Coronary artery (tissue), 2 donors: ENCODE measurements at regions not wholly inside any gene's neighbourhood (a gene's known extent, or its start where the extent isn't known, plus 50 kb on each side); places are given as distances from the start of the nearest gene placed in this dataset.

Experiments
- DNase-seq: peaks from one replicate; pipeline ENCODE4 v3.0.0-alpha.2; 2017; ENCODE audit warnings: low spot score
- H3K27ac ChIP-seq, 2 donors: fragments of 200-600 bp; sonication (generic); one replicate each; pipeline ENCODE4 v1.5.1; 2016 to 2019
- H3K4me3 ChIP-seq: fragments of 200-600 bp; sonication (generic); 2 replicates; pipeline ENCODE4 v1.5.1; 2016; ENCODE audit warnings: mild to moderate bottlenecking, moderate library complexity
- CTCF ChIP-seq: fragments of 200-600 bp; sonication (generic); IDR thresholded peaks from one replicate; pipeline ENCODE4 v1.5.1; 2019; ENCODE audit warnings: antibody characterized with exemption

GRCh38 chr11:119809346-119809745 is 80.3 kb upstream of the NECTIN1 start:
- Histone ChIP-seq H3K27ac (no peak overlapping the region), H3K4me3 (no peak overlapping the region)
- DNase-seq = no peak
- TF ChIP-seq CTCF = no peak

GRCh38 chr11:119808407-119809185 is 79.6 kb upstream of the NECTIN1 start:
- TF ChIP-seq CTCF = no peak
- no peak for DNase-seq
- no peak overlapping the region for H3K4me3 ChIP-seq
- no peak overlapping the region for H3K27ac ChIP-seq

- no peak for TF ChIP-seq CTCF
- Histone ChIP-seq H3K27ac (no peak overlapping the region), H3K4me3 (no peak overlapping the region)
- no peak for DNase-seq
Measured at GRCh38 chr11:119807841-119808240, 78.8 kb upstream of the NECTIN1 start.

- TF ChIP-seq CTCF = no peak
- H3K4me3 ChIP-seq = no peak overlapping the region
- DNase-seq = no peak
- no peak overlapping the region for H3K27ac ChIP-seq
Measured at GRCh38 chr11:119807402-119807801, 78.4 kb upstream of the NECTIN1 start.

- no peak for TF ChIP-seq CTCF
- H3K4me3 ChIP-seq = no peak overlapping the region
- DNase-seq = no peak
- no peak overlapping the region for H3K27ac ChIP-seq
Measured at GRCh38 chr11:119806064-119806915, 77.3 kb upstream of the NECTIN1 start.

GRCh38 chr11:119805663-119806062 is 76.7 kb upstream of the NECTIN1 start:
- DNase-seq = no peak
- Histone ChIP-seq H3K4me3 (no peak overlapping the region), H3K27ac (no peak overlapping the region)
- no peak for TF ChIP-seq CTCF
